HG03108 (cell line): ENCODE measurements at regions not wholly inside any gene's neighbourhood (a gene's known extent, or its start where the extent isn't known, plus 50 kb on each side); places are given as distances from the start of the nearest gene placed in this dataset.
"Not testable (repeated sequence)": the region's sequence is repeated elsewhere in the genome, so short reads cannot be mapped to it uniquely, and the experiment has no call there.

Source experiments
- ATAC-seq: cut with Tn5 transposase; IDR thresholded peaks from one replicate; pipeline ENCODE4 v1.9.1; 2021; ENCODE audit warnings: moderate library complexity; ENCODE audit not compliant: unreplicated experiment

GRCh38 chr4:108409691-108410090 is 210.7 kb upstream of the RPL34 start:
- ATAC-seq: not testable (repeated sequence)

GRCh38 chr4:108405586-108405985 is 214.8 kb upstream of the RPL34 start:
- ATAC-seq: no peak

GRCh38 chr4:108400309-108400708 is 220.1 kb upstream of the RPL34 start:
- no peak for ATAC-seq

- ATAC-seq: no peak
Measured at GRCh38 chr4:108399610-108400265, 220.6 kb upstream of the RPL34 start.

GRCh38 chr4:108398836-108399235 is 221.5 kb upstream of the RPL34 start:
- no peak for ATAC-seq

GRCh38 chr4:108398316-108398715 is 222.1 kb upstream of the RPL34 start:
- ATAC-seq: no peak

GRCh38 chr4:108397850-108398249 is 222.5 kb upstream of the RPL34 start:
- ATAC-seq: no peak

GRCh38 chr4:108396900-108397497 is 223.4 kb upstream of the RPL34 start:
- no peak for ATAC-seq

- no peak for ATAC-seq
Measured at GRCh38 chr4:108395786-108396185, 224.6 kb upstream of the RPL34 start.

- ATAC-seq: no peak
Measured at GRCh38 chr4:108393890-108394472, 225.2 kb upstream of the LEF1 start.

GRCh38 chr4:108391701-108392455 is 223.1 kb upstream of the LEF1 start:
- ATAC-seq: no peak

GRCh38 chr4:108385076-108385475 is 216.3 kb upstream of the LEF1 start:
- ATAC-seq: no peak

- ATAC-seq: no peak
Measured at GRCh38 chr4:108384544-108384943, 215.8 kb upstream of the LEF1 start.

GRCh38 chr4:108383157-108383556 is 214.4 kb upstream of the LEF1 start:
- no peak for ATAC-seq

GRCh38 chr4:108382751-108383150 is 214.0 kb upstream of the LEF1 start:
- no peak for ATAC-seq

- ATAC-seq: no peak
Measured at GRCh38 chr4:108378164-108378563, 209.4 kb upstream of the LEF1 start.

- no peak for ATAC-seq
Measured at GRCh38 chr4:108377021-108377420, 208.3 kb upstream of the LEF1 start.

- ATAC-seq: no peak
Measured at GRCh38 chr4:108375434-108375833, 206.7 kb upstream of the LEF1 start.

GRCh38 chr4:108372681-108373080 is 203.9 kb upstream of the LEF1 start:
- no peak for ATAC-seq

GRCh38 chr4:108371282-108371681 is 202.6 kb upstream of the LEF1 start:
- ATAC-seq: no peak

GRCh38 chr4:108370291-108371141 is 201.8 kb upstream of the LEF1 start:
- ATAC-seq: no peak
